ENCODE measurements at regions not wholly inside any gene's neighbourhood (a gene's known extent, or its start where the extent isn't known, plus 50 kb on each side); places are given as distances from the start of the nearest gene placed in this dataset.

GRCh38 chr3:8366219-8366810, 135.3 kb upstream of the LMCD1 start:
- DNase-seq (ENCODE audit: low spot score): no peak
- Histone ChIP-seq H3K4me3 (ENCODE audit: low read depth, low read length, poor library complexity, severe bottlenecking) (no peak overlapping the region), H3K9me3 (ENCODE audit: low read depth, low read length, poor library complexity, severe bottlenecking) (no peaks in the 10 kb centered on the region), H3K27me3 (replicated peaks; ENCODE audit: insufficient read depth, low read depth, low read length, poor library complexity) (no peaks in the 10 kb centered on the region), H3K27ac (ENCODE audit: low read depth, low read length, poor library complexity, severe bottlenecking) (peak overlapping the region; percentile 19), H3K4me1 (ENCODE audit: insufficient read depth, low read length, poor library complexity, severe bottlenecking) (peaks cover 30% of the 10 kb centered on the region), H3K36me3 (ENCODE audit: insufficient read depth, low read length, poor library complexity, severe bottlenecking) (no peaks in the 10 kb centered on the region)
- BruUV-seq (replicated peaks): no TSS peak
- ChIA-PET CTCF (no interaction called here), POLR2A (ENCODE audit: low non-redundant PET) (no interaction called here)
- TF ChIP-seq EZH2 (IDR thresholded peaks at IDR 0.05; ENCODE audit: borderline replicate concordance, low read depth, low read length, poor library complexity, severe bottlenecking) (no peak), CTCF (conservative IDR thresholded peaks at IDR 0.05; ENCODE audit: low read depth, low read length) (no peak)
- intact Hi-C loops (cut with micrococcal nuclease; ENCODE audit: unreplicated experiment): no loop called here

- intact Hi-C loops (cut with micrococcal nuclease; ENCODE audit: unreplicated experiment): no loop called here
- no peak overlapping the region for H3K27ac ChIP-seq (ENCODE audit: low read depth, low read length, poor library complexity, severe bottlenecking)
- POLR2A ChIA-PET (ENCODE audit: low non-redundant PET): no interaction called here
- H3K9me3 ChIP-seq (ENCODE audit: low read depth, low read length, poor library complexity, severe bottlenecking): no peaks in the 10 kb centered on the region
- no peaks in the 10 kb centered on the region for H3K36me3 ChIP-seq (ENCODE audit: insufficient read depth, low read length, poor library complexity, severe bottlenecking)
- TF ChIP-seq EZH2 (IDR thresholded peaks at IDR 0.05; ENCODE audit: borderline replicate concordance, low read depth, low read length, poor library complexity, severe bottlenecking) (no peak), CTCF (conservative IDR thresholded peaks at IDR 0.05; ENCODE audit: low read depth, low read length) (no peak)
- DNase-seq (ENCODE audit: low spot score): no peak
- BruUV-seq (replicated peaks): no TSS peak
- peaks cover 35% of the 10 kb centered on the region for H3K4me1 ChIP-seq (ENCODE audit: insufficient read depth, low read length, poor library complexity, severe bottlenecking)
- no peak overlapping the region for H3K4me3 ChIP-seq (ENCODE audit: low read depth, low read length, poor library complexity, severe bottlenecking)
- CTCF ChIA-PET: no interaction called here
- H3K27me3 ChIP-seq (replicated peaks; ENCODE audit: insufficient read depth, low read depth, low read length, poor library complexity): no peaks in the 10 kb centered on the region
These were observed 133.0 kb upstream of the LMCD1 start for GRCh38 chr3:8368598-8368997.

- Histone ChIP-seq H3K4me1 (ENCODE audit: insufficient read depth, low read length, poor library complexity, severe bottlenecking) (peaks cover 35% of the 10 kb centered on the region), H3K36me3 (ENCODE audit: insufficient read depth, low read length, poor library complexity, severe bottlenecking) (no peaks in the 10 kb centered on the region), H3K27me3 (replicated peaks; ENCODE audit: insufficient read depth, low read depth, low read length, poor library complexity) (no peaks in the 10 kb centered on the region), H3K9me3 (ENCODE audit: low read depth, low read length, poor library complexity, severe bottlenecking) (no peaks in the 10 kb centered on the region), H3K4me3 (ENCODE audit: low read depth, low read length, poor library complexity, severe bottlenecking) (no peak overlapping the region), H3K27ac (ENCODE audit: low read depth, low read length, poor library complexity, severe bottlenecking) (no peak overlapping the region)
- ChIA-PET POLR2A (ENCODE audit: low non-redundant PET) (no interaction called here), CTCF (no interaction called here)
- no peak for TF ChIP-seq CTCF (conservative IDR thresholded peaks at IDR 0.05; ENCODE audit: low read depth, low read length)
- TF ChIP-seq EZH2 (IDR thresholded peaks at IDR 0.05; ENCODE audit: borderline replicate concordance, low read depth, low read length, poor library complexity, severe bottlenecking): no peak
- no TSS peak for BruUV-seq (replicated peaks)
- DNase-seq (ENCODE audit: low spot score): no peak
- intact Hi-C loops (cut with micrococcal nuclease; ENCODE audit: unreplicated experiment): no loop called here
These were observed 132.0 kb upstream of the LMCD1 start for GRCh38 chr3:8369638-8370037.

Data from A673 (cell line).